Tibial nerve (tissue), 4 donors: ENCODE measurements at regions not wholly inside any gene's neighbourhood (a gene's known extent, or its start where the extent isn't known, plus 50 kb on each side); places are given as distances from the start of the nearest gene placed in this dataset.

ENCODE experiments used
- CTCF ChIP-seq, 5 experiments: fragments of 200-600 bp in 3 of 5; fragments of 450-650 bp in 2 of 5; sonication (generic) in 3 of 5; IDR thresholded peaks; one replicate each; pipeline ENCODE4 v1.5.1; 2016 to 2019; ENCODE audit warnings: antibody characterized with exemption in 5 of 5, mild to moderate bottlenecking in 3 of 5, moderate library complexity in 2 of 5
- EP300 ChIP-seq, 2 donors: sonication (generic); formaldehyde crosslinking; IDR thresholded peaks; one replicate each; pipeline ENCODE4 v1.6.1; 2017; ENCODE audit warnings: antibody characterized with exemption in 2 of 2, mild to moderate bottlenecking in 1 of 2
- POLR2A ChIP-seq, 2 donors: fragments of 450-650 bp; IDR thresholded peaks; one replicate each; pipeline ENCODE4 v1.6.1; 2017; ENCODE audit warnings: antibody characterized with exemption in 2 of 2, mild to moderate bottlenecking in 2 of 2, moderate library complexity in 2 of 2

DNA sequence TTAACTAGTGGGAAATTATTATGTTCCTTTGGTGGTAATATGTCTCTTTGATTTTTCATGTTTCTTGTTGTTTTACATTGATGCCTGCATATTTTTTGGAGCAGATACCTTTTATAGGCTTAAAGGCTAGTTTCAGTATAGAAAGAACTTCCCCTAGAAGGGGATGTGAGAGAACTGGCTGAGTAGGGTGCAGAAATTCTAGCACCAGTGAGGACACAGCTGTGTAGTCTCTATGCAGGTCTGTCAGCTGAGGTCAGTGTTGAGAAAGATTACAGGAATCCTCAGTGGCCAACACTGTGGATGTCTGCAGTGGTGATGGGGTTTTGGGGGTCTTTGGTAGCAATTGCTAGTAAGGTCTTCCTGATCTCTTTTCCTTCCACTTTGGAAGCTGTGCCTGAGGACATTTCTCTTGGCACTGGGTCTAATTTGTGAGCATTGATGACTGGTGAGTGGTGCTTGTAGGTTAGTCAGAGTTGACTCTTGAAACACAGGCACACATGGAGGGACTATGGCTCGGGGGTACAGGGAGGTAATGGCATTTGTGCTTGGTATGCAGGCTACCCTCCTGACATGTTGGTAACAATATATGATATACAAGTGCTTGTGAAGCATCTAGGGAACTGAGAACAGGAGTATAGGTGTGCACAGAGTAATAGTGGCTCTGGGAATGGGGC, 221.4 kb downstream of the SPATA31D1 start:
- TF ChIP-seq POLR2A (IDR thresholded peaks at IDR 0.05) (no peak), CTCF (IDR thresholded peaks at IDR 0.05) (no peak), EP300 (IDR thresholded peaks at IDR 0.05) (no peak)
